GM12878 (cell line): ENCODE measurements at regions not wholly inside any gene's neighbourhood (a gene's known extent, or its start where the extent isn't known, plus 50 kb on each side); places are given as distances from the start of the nearest gene placed in this dataset.

ENCODE experiments used
- ATAC-seq: fragments of 200-7000 bp; cut with Tn5 transposase; 3 replicates; pipeline ENCODE4 v1.9.1; 2020; ENCODE audit warnings: mild to moderate bottlenecking, moderate library complexity
- BruUV-seq: library from RNA; stranded (reverse); fragments of 400-500 nt; replicated peaks from 2 replicates; lab custom pipeline; 2021; lab: Mats Ljungman, UMichigan
- CTCF ChIA-PET: fragments of 300-600 bp; sonication (Branson Sonifier 250); formaldehyde crosslinking; extraction: SDS; loops from one replicate; lab custom pipeline; 2021; ENCODE audit warnings: inconsistent platforms; lab: Yijun Ruan, JAX
- POLR2A ChIA-PET: fragments of 350-600 bp; formaldehyde crosslinking; extraction: SDS; loops from one replicate; lab custom pipeline; 2021; ENCODE audit warnings: inconsistent platforms; lab: Charles Lee
- RAD21 ChIA-PET: fragments of 300-600 bp; sonication (Branson Sonifier 250); formaldehyde crosslinking; loops from one replicate; lab custom pipeline; 2023; ENCODE audit warnings: antibody characterized with exemption; ENCODE audit not compliant: unreplicated experiment; lab: Charles Lee
- SMC1A ChIA-PET: fragments of 300-600 bp; sonication (Branson Sonifier 250); formaldehyde crosslinking; loops from one replicate; lab custom pipeline; 2023; ENCODE audit not compliant: unreplicated experiment, uncharacterized antibody; lab: Charles Lee
- DNase-seq: peaks from one replicate; pipeline ENCODE4 v3.0.0-alpha.2; 2011; ENCODE audit warnings: low read depth, low spot score
- FAIRE-seq: peaks from 3 replicates; lab custom pipeline; 2011; peaks lifted over from hg19 to GRCh38; lab: Jason Lieb, UNC
- H2AFZ ChIP-seq: 2 replicates; pipeline ENCODE4 v1.6.0; 2011; ENCODE audit warnings: low read depth, low read length, control low read depth; ENCODE audit not compliant: control insufficient read depth
- H3K27ac ChIP-seq: 2 replicates; pipeline ENCODE4 v1.5.1; 2011; ENCODE audit warnings: control low read depth; ENCODE audit not compliant: control insufficient read depth, insufficient read depth
- H3K27me3 ChIP-seq, 2 experiments: replicated peaks in 1 of 2; 2 replicates each; pipeline versions ENCODE4 v1.6.0 to v1.6.1; 2011; ENCODE audit warnings: low read length in 1 of 2; ENCODE audit not compliant: control insufficient read depth in 2 of 2, insufficient read depth in 2 of 2
- H3K36me3 ChIP-seq, 2 experiments: 2 replicates each; pipeline ENCODE4 v1.5.1; 2011; ENCODE audit warnings: low read length in 1 of 2; ENCODE audit not compliant: control insufficient read depth in 2 of 2, insufficient read depth in 2 of 2
- H3K4me1 ChIP-seq: 2 replicates; pipeline ENCODE4 v1.6.1; 2011; ENCODE audit warnings: mild to moderate bottlenecking, low read length, moderate library complexity, mixed read lengths; ENCODE audit not compliant: control insufficient read depth, insufficient read depth
- H3K4me2 ChIP-seq: 2 replicates; pipeline ENCODE4 v1.6.0; 2011; ENCODE audit warnings: control low read depth; ENCODE audit not compliant: control insufficient read depth, insufficient read depth
- H3K4me3 ChIP-seq: fragments of 200-600 bp; sonication (generic); 2 replicates; pipeline ENCODE4 v1.5.1; 2016
- H3K79me2 ChIP-seq: 2 replicates; pipeline ENCODE4 v1.6.0; 2011; ENCODE audit warnings: low read length; ENCODE audit not compliant: control insufficient read depth, insufficient read depth
- H3K9ac ChIP-seq: 2 replicates; pipeline ENCODE4 v1.8.0; 2011; ENCODE audit warnings: low read length, control low read depth, mixed read lengths; ENCODE audit not compliant: control insufficient read depth, insufficient read depth
- H3K9me3 ChIP-seq: replicated peaks from 3 replicates; pipeline ENCODE4 v1.5.1; 2011; ENCODE audit warnings: mild to moderate bottlenecking, low read length; ENCODE audit not compliant: control insufficient read depth, insufficient read depth
- H4K20me1 ChIP-seq: 2 replicates; pipeline ENCODE4 v1.6.0; 2011; ENCODE audit not compliant: control insufficient read depth, insufficient read depth
- ATF2 ChIP-seq: IDR thresholded peaks from 2 replicates; pipeline ENCODE4 v1.6.1; 2012; ENCODE audit warnings: low read length, inconsistent platforms
- CBX5 ChIP-seq: sonication (generic); IDR thresholded peaks from 2 replicates; pipeline ENCODE4 v1.6.1; 2016; ENCODE audit warnings: low read depth, moderate library complexity, mild to moderate bottlenecking, inconsistent platforms
- CEBPZ ChIP-seq: fragments of 150-350 bp; IDR thresholded peaks from 2 replicates; pipeline ENCODE4 v1.6.1; 2016; ENCODE audit warnings: low read depth, low read length
- E2F4 ChIP-seq: IDR thresholded peaks from 2 replicates; pipeline ENCODE4 v1.6.1; 2012; ENCODE audit warnings: low read depth, low read length, improper control_type of control experiment
- KLF5 ChIP-seq: fragments of 450-650 bp; IDR thresholded peaks from 2 replicates; pipeline ENCODE4 v1.6.1; 2014; ENCODE audit warnings: mild to moderate bottlenecking; ENCODE audit not compliant: partially characterized antibody
- NFYB ChIP-seq: IDR thresholded peaks from 2 replicates; pipeline ENCODE4 v1.6.1; 2011; ENCODE audit warnings: low read depth, mild to moderate bottlenecking, low read length, improper control_type of control experiment, moderate library complexity; ENCODE audit not compliant: insufficient read depth
- POLR2A ChIP-seq: IDR thresholded peaks from 2 replicates; pipeline ENCODE4 v1.6.1; 2011; ENCODE audit warnings: low read depth, mild to moderate bottlenecking, low read length
- POLR2AphosphoS2 ChIP-seq: IDR thresholded peaks from 2 replicates; pipeline ENCODE4 v1.6.1; 2011; ENCODE audit warnings: low read depth, mild to moderate bottlenecking, low read length, improper control_type of control experiment, moderate library complexity
- PRDM15 ChIP-seq: fragments of 450-650 bp; formaldehyde crosslinking; IDR thresholded peaks from 2 replicates; pipeline ENCODE4 v1.4.0; 2020; ENCODE audit warnings: mild to moderate bottlenecking, moderate library complexity
- RBBP5 ChIP-seq: fragments of 200-600 bp; sonication (generic); conservative IDR thresholded peaks from 2 replicates; pipeline ENCODE4 v1.6.1; 2016
- RCOR1 ChIP-seq: conservative IDR thresholded peaks from 2 replicates; pipeline ENCODE4 v1.6.1; 2012; ENCODE audit warnings: low read depth, low read length, improper control_type of control experiment
- RFX5 ChIP-seq: IDR thresholded peaks from 2 replicates; pipeline ENCODE4 v1.6.1; 2011; ENCODE audit warnings: low read depth, low read length, improper control_type of control experiment
- SREBF2 ChIP-seq: IDR thresholded peaks from 2 replicates; pipeline ENCODE4 v1.6.1; 2012; ENCODE audit warnings: mild to moderate bottlenecking, low read length
- STAT1 ChIP-seq: fragments of 450-650 bp; conservative IDR thresholded peaks from 2 replicates; pipeline ENCODE4 v1.6.1; 2014; ENCODE audit warnings: antibody characterized with exemption, mild to moderate bottlenecking
- ZNF24 ChIP-seq: fragments of 450-650 bp; IDR thresholded peaks from 2 replicates; pipeline ENCODE4 v1.6.1; 2017; ENCODE audit warnings: antibody characterized with exemption, mild to moderate bottlenecking
- WGBS: methylation state at CpG from one replicate; pipeline ENCODE4 v1.1.6; 2016; ENCODE audit warnings: low lambda C conversion rate; ENCODE audit not compliant: insufficient replicate concordance, insufficient coverage; ENCODE audit errors: missing lambda C conversion rate; 5-methylcytosine and 5-hydroxymethylcytosine counted together
- in situ Hi-C: fragments of 300-500 bp; cut with MboI; formaldehyde crosslinking; loops from 9 replicates; pipeline ENCODE4 v1.14.3; 2018; ENCODE audit warnings: mixed read lengths
- intact Hi-C: fragments of 100-400 bp; cut with micrococcal nuclease; formaldehyde crosslinking; loops from one replicate; pipeline ENCODE4 v1.14.2; 2022; ENCODE audit not compliant: unreplicated experiment

- DNase-seq: no peak
- H3K4me2 ChIP-seq: no peak overlapping the region
- BruUV-seq: no TSS peak
- POLR2A ChIA-PET: no interaction called here
- peaks cover 0 to 2% of the 10 kb centered on the region in 2 experiments; a peak in 1 of 4 replicates for H3K27me3 ChIP-seq
- no peaks in the 10 kb centered on the region for H3K9me3 ChIP-seq
- CTCF ChIA-PET: no interaction called here
- RAD21 ChIA-PET: no interaction called here
- no peaks in the 10 kb centered on the region for H3K36me3 ChIP-seq
- H3K4me3 ChIP-seq: no peak overlapping the region
- TF ChIP-seq ZNF24: no peak
- no peak for TF ChIP-seq E2F4
- TF ChIP-seq ATF2: no peak
- TF ChIP-seq NFYB: no peak
- TF ChIP-seq RFX5: no peak
- no peak for TF ChIP-seq PRDM15
- TF ChIP-seq RBBP5: no peak
- no peak for TF ChIP-seq STAT1
- no peak for TF ChIP-seq SREBF2
- no peak for TF ChIP-seq CBX5
- no peak for TF ChIP-seq RCOR1
- no peak for TF ChIP-seq KLF5
- no peak for TF ChIP-seq POLR2AphosphoS2
- no peak for TF ChIP-seq CEBPZ
- no peak for TF ChIP-seq POLR2A
- TF ChIP-seq, all 136 proteins: peak for 0
- 33% methylated on average over 4 of the region's 4 CpGs for whole genome bisulfite sequencing
- Histone ChIP-seq H2AFZ (no peak overlapping the region), H4K20me1 (no peaks in the 10 kb centered on the region), H3K9ac (no peak overlapping the region), H3K4me1 (no peaks in the 10 kb centered on the region), H3K79me2 (no peaks in the 10 kb centered on the region), H3K27ac (no peak overlapping the region)
- in situ Hi-C loops: no loop called here
- ATAC-seq (no peak), FAIRE-seq (no peak)
- intact Hi-C loops: no loop called here
- SMC1A ChIA-PET: no interaction called here
Measured at GRCh38 chr22:23419171-23419570, 160.9 kb downstream of the IGLL1 start.
